ENCODE measurements at regions not wholly inside any gene's neighbourhood (a gene's known extent, or its start where the extent isn't known, plus 50 kb on each side); places are given as distances from the start of the nearest gene placed in this dataset.

GRCh38 chr4:123708902-123709301 lies 312.3 kb downstream of the SPRY1 start:
- Histone ChIP-seq H3K27ac (ENCODE audit: low read length) (no peak overlapping the region), H3K27me3 (ENCODE audit: insufficient read depth, low read depth, low read length) (no peaks in the 10 kb centered on the region), H3K79me2 (replicated peaks; ENCODE audit: insufficient read depth, low read length) (no peaks in the 10 kb centered on the region), H2AFZ (ENCODE audit: low read depth, low read length) (no peak overlapping the region), H3K9ac (ENCODE audit: low read length) (no peak overlapping the region), H3K4me2 (ENCODE audit: low read length) (no peak overlapping the region), H3K36me3 (ENCODE audit: insufficient read depth, low read length) (no peaks in the 10 kb centered on the region), H3K9me2 (ENCODE audit: insufficient read depth, low read length) (no peaks in the 10 kb centered on the region), H3K9me3 (ENCODE audit: low read length) (no peaks in the 10 kb centered on the region), H3K4me3 (ENCODE audit: low read length) (no peak overlapping the region), H4K20me1 (ENCODE audit: insufficient read depth) (no peaks in the 10 kb centered on the region), H3F3A (ENCODE audit: insufficient read depth, low read length, poor library complexity, severe bottlenecking) (no peaks in the 10 kb centered on the region)
- TF ChIP-seq MXI1 (conservative IDR thresholded peaks at IDR 0.05; ENCODE audit: poor library complexity, severe bottlenecking) (no peak), POLR2AphosphoS5 (IDR thresholded peaks at IDR 0.05) (no peak), EZH2 (IDR thresholded peaks at IDR 0.05; ENCODE audit: borderline replicate concordance, insufficient read depth, low read length, poor library complexity, severe bottlenecking) (no peak), RAD21 (conservative IDR thresholded peaks at IDR 0.05) (no peak), TAF1 (IDR thresholded peaks at IDR 0.05; ENCODE audit: low read depth) (no peak), CTCF (IDR thresholded peaks at IDR 0.05; ENCODE audit: poor library complexity, severe bottlenecking) (no peak)
- TF ChIP-seq, protein P1, sequence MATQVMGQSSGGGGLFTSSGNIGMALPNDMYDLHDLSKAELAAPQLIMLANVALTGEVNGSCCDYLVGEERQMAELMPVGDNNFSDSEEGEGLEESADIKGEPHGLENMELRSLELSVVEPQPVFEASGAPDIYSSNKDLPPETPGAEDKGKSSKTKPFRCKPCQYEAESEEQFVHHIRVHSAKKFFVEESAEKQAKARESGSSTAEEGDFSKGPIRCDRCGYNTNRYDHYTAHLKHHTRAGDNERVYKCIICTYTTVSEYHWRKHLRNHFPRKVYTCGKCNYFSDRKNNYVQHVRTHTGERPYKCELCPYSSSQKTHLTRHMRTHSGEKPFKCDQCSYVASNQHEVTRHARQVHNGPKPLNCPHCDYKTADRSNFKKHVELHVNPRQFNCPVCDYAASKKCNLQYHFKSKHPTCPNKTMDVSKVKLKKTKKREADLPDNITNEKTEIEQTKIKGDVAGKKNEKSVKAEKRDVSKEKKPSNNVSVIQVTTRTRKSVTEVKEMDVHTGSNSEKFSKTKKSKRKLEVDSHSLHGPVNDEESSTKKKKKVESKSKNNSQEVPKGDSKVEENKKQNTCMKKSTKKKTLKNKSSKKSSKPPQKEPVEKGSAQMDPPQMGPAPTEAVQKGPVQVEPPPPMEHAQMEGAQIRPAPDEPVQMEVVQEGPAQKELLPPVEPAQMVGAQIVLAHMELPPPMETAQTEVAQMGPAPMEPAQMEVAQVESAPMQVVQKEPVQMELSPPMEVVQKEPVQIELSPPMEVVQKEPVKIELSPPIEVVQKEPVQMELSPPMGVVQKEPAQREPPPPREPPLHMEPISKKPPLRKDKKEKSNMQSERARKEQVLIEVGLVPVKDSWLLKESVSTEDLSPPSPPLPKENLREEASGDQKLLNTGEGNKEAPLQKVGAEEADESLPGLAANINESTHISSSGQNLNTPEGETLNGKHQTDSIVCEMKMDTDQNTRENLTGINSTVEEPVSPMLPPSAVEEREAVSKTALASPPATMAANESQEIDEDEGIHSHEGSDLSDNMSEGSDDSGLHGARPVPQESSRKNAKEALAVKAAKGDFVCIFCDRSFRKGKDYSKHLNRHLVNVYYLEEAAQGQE (IDR thresholded peaks at IDR 0.05; ENCODE audit: borderline replicate concordance), result no peak

DNA sequence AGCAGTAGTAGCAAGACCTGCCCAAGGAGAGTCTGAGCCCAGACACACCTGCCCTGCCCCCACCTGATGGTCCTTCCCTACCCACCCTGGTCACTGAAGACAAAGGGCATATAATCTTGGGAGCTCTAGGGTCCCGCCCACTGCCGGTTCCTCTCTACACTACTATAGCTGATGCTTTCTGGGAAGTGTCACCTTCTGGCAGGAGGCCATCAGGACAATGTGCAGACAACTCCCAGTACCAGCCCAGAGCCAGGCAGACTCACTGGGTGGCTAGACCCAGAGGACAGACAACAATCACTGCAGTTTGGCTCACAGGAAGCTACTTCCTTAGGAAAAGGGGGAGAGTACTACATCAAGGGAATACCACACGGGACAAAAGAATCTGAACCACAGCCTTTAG lies 312.7 kb downstream of the SPRY1 start:
- H2AFZ ChIP-seq (ENCODE audit: low read depth, low read length), result no peak overlapping the region
- H3K4me3 ChIP-seq (ENCODE audit: low read length), result no peak overlapping the region
- no peaks in the 10 kb centered on the region for H4K20me1 ChIP-seq (ENCODE audit: insufficient read depth)
- H3K4me2 ChIP-seq (ENCODE audit: low read length), result no peak overlapping the region
- no peak overlapping the region for H3K27ac ChIP-seq (ENCODE audit: low read length)
- no peaks in the 10 kb centered on the region for H3K9me2 ChIP-seq (ENCODE audit: insufficient read depth, low read length)
- H3K79me2 ChIP-seq (replicated peaks; ENCODE audit: insufficient read depth, low read length), result no peaks in the 10 kb centered on the region
- no peaks in the 10 kb centered on the region for H3K9me3 ChIP-seq (ENCODE audit: low read length)
- H3K9ac ChIP-seq (ENCODE audit: low read length), result no peak overlapping the region
- H3F3A ChIP-seq (ENCODE audit: insufficient read depth, low read length, poor library complexity, severe bottlenecking), result no peaks in the 10 kb centered on the region
- no peaks in the 10 kb centered on the region for H3K27me3 ChIP-seq (ENCODE audit: insufficient read depth, low read depth, low read length)
- no peaks in the 10 kb centered on the region for H3K36me3 ChIP-seq (ENCODE audit: insufficient read depth, low read length)
- no peak for TF ChIP-seq SMC3 (conservative IDR thresholded peaks at IDR 0.05; ENCODE audit: poor library complexity)
- TF ChIP-seq RAD21 (conservative IDR thresholded peaks at IDR 0.05), result no peak
- TF ChIP-seq CTCF (IDR thresholded peaks at IDR 0.05; ENCODE audit: poor library complexity, severe bottlenecking), result no peak
- TF ChIP-seq MXI1 (conservative IDR thresholded peaks at IDR 0.05; ENCODE audit: poor library complexity, severe bottlenecking), result no peak
- TF ChIP-seq EP300 (conservative IDR thresholded peaks at IDR 0.05; ENCODE audit: poor library complexity, severe bottlenecking), result no peak
- no peak for TF ChIP-seq EZH2 (IDR thresholded peaks at IDR 0.05; ENCODE audit: borderline replicate concordance, insufficient read depth, low read length, poor library complexity, severe bottlenecking)
- TF ChIP-seq TAF1 (IDR thresholded peaks at IDR 0.05; ENCODE audit: low read depth), result no peak
- TF ChIP-seq, protein P1 (IDR thresholded peaks at IDR 0.05; ENCODE audit: borderline replicate concordance), result no peak
- TF ChIP-seq POLR2AphosphoS5 (IDR thresholded peaks at IDR 0.05), result no peak

All from neural cell (in vitro differentiated cells).